Germinal center (tissue), 1 donor: ENCODE measurements at regions not wholly inside any gene's neighbourhood (a gene's known extent, or its start where the extent isn't known, plus 50 kb on each side); places are given as distances from the start of the nearest gene placed in this dataset.
"Not testable (repeated sequence)": the region's sequence is repeated elsewhere in the genome, so short reads cannot be mapped to it uniquely, and the experiment has no call there.

Experiments used
- DNase-seq: peaks from one replicate; pipeline ENCODE4 v3.0.0; 2012; ENCODE audit warnings: mixed read lengths, low spot score

GRCh38 chr6:74408844-74409243 lies 712.8 kb downstream of the CD109 start:
- no peak for DNase-seq

- no peak for DNase-seq
These were observed 708.4 kb downstream of the CD109 start for GRCh38 chr6:74404366-74404765.

GRCh38 chr6:74402781-74403180 lies 706.8 kb downstream of the CD109 start:
- no peak for DNase-seq

- DNase-seq: not testable (repeated sequence)
These were observed 682.4 kb downstream of the CD109 start for GRCh38 chr6:74378437-74378836.

- DNase-seq: no peak
These were observed 673.6 kb downstream of the CD109 start for GRCh38 chr6:74369556-74369993.

GRCh38 chr6:74368746-74369145 lies 672.7 kb downstream of the CD109 start:
- DNase-seq: no peak

GRCh38 chr6:74366634-74367033 lies 670.6 kb downstream of the CD109 start:
- DNase-seq: no peak

GRCh38 chr6:74362391-74362790 lies 666.4 kb downstream of the CD109 start:
- no peak for DNase-seq

- DNase-seq: no peak
These were observed 661.3 kb downstream of the CD109 start for GRCh38 chr6:74357321-74357720.

- no peak for DNase-seq
These were observed 660.4 kb downstream of the CD109 start for GRCh38 chr6:74356391-74356790.

- no peak for DNase-seq
These were observed 651.0 kb downstream of the CD109 start for GRCh38 chr6:74346936-74347535.

- no peak for DNase-seq
These were observed 647.8 kb downstream of the CD109 start for GRCh38 chr6:74343804-74344203.

GRCh38 chr6:74343321-74343720 lies 647.3 kb downstream of the CD109 start:
- DNase-seq: not testable (repeated sequence)

GRCh38 chr6:74334722-74335121 lies 638.7 kb downstream of the CD109 start:
- no peak for DNase-seq

- DNase-seq: no peak
These were observed 637.4 kb downstream of the CD109 start for GRCh38 chr6:74333406-74333805.

- no peak for DNase-seq
These were observed 624.7 kb downstream of the CD109 start for GRCh38 chr6:74320715-74321114.

GRCh38 chr6:74320074-74320473 lies 624.1 kb downstream of the CD109 start:
- DNase-seq: no peak

- no peak for DNase-seq
These were observed 623.3 kb downstream of the CD109 start for GRCh38 chr6:74319292-74319691.

- no peak for DNase-seq
These were observed 622.7 kb downstream of the CD109 start for GRCh38 chr6:74318738-74319137.

GRCh38 chr6:74312081-74312480 lies 616.1 kb downstream of the CD109 start:
- no peak for DNase-seq

GRCh38 chr6:74311431-74311830 lies 615.4 kb downstream of the CD109 start:
- DNase-seq: no peak

- no peak for DNase-seq
These were observed 593.9 kb downstream of the CD109 start for GRCh38 chr6:74289884-74290283.

- no peak for DNase-seq
These were observed 591.9 kb downstream of the CD109 start for GRCh38 chr6:74287932-74288331.

- no peak for DNase-seq
These were observed 591.4 kb downstream of the CD109 start for GRCh38 chr6:74287441-74287840.

- DNase-seq: no peak
These were observed 588.3 kb downstream of the CD109 start for GRCh38 chr6:74284284-74284683.
